CD14-positive monocyte (primary cell): ENCODE measurements at regions not wholly inside any gene's neighbourhood (a gene's known extent, or its start where the extent isn't known, plus 50 kb on each side); places are given as distances from the start of the nearest gene placed in this dataset.

Source experiments
- DNase-seq, 3 donors: peaks; one replicate each; pipeline ENCODE4 v3.0.0-alpha.2; 2011 to 2022
- H2AFZ ChIP-seq: 2 replicates; pipeline ENCODE4 v1.6.0; 2012; ENCODE audit warnings: mild to moderate bottlenecking, low read depth, low read length, inconsistent platforms; ENCODE audit not compliant: insufficient read depth, poor library complexity, severe bottlenecking
- H3K27ac ChIP-seq, 2 donors: 1 replicate in 1 of 2; 2 replicates in 1 of 2; pipeline ENCODE4 v1.5.1; 2012 to 2013; ENCODE audit warnings: low read length in 2 of 2, control low read depth in 1 of 2, inconsistent platforms in 1 of 2, low read depth in 1 of 2, mild to moderate bottlenecking in 1 of 2
- H3K27me3 ChIP-seq, 2 donors: one replicate each; pipeline versions ENCODE4 v1.6.0 to v1.6.1; 2011 to 2013; ENCODE audit warnings: low read length in 2 of 2; ENCODE audit not compliant: control insufficient read depth in 2 of 2, insufficient read depth in 2 of 2
- H3K36me3 ChIP-seq, 2 donors: replicated peaks in 1 of 2; 1 replicate in 1 of 2; 2 replicates in 1 of 2; pipeline versions ENCODE4 v1.5.1 to v1.6.1; 2012 to 2013; ENCODE audit warnings: low read length in 2 of 2, control low read depth in 1 of 2, inconsistent platforms in 1 of 2, mild to moderate bottlenecking in 1 of 2; ENCODE audit not compliant: insufficient read depth in 2 of 2, control insufficient read depth in 1 of 2
- H3K4me1 ChIP-seq, 2 donors: 1 replicate in 1 of 2; 2 replicates in 1 of 2; pipeline versions ENCODE4 v1.5.1 to v1.6.1; 2012 to 2013; ENCODE audit warnings: low read length in 2 of 2, control low read depth in 1 of 2, inconsistent platforms in 1 of 2, mild to moderate bottlenecking in 1 of 2, moderate library complexity in 1 of 2; ENCODE audit not compliant: insufficient read depth in 2 of 2, control insufficient read depth in 1 of 2
- H3K4me2 ChIP-seq: replicated peaks from 2 replicates; pipeline ENCODE3; 2012; ENCODE audit warnings: low read length, moderate library complexity, mild to moderate bottlenecking; ENCODE audit not compliant: poor library complexity, severe bottlenecking; ENCODE audit errors: extremely low read depth
- H3K4me3 ChIP-seq, 3 experiments: fragments of 200-600 bp in 1 of 3; sonication (generic) in 1 of 3; replicated peaks in 1 of 3; 1 replicate in 2 of 3; 2 replicates in 1 of 3; pipeline ENCODE4 v1.5.1; 2011 to 2013; ENCODE audit warnings: low read length in 3 of 3, mild to moderate bottlenecking in 3 of 3, control low read depth in 2 of 3, low read depth in 2 of 3, inconsistent platforms in 1 of 3, moderate library complexity in 1 of 3
- H3K79me2 ChIP-seq: 2 replicates; pipeline ENCODE4 v1.6.0; 2012; ENCODE audit warnings: mild to moderate bottlenecking, control low read depth, inconsistent platforms, low read length, moderate library complexity; ENCODE audit not compliant: insufficient read depth
- H3K9ac ChIP-seq: 2 replicates; pipeline ENCODE4 v1.6.0; 2017; ENCODE audit warnings: low read length, mild to moderate bottlenecking; ENCODE audit not compliant: insufficient read depth, poor library complexity, severe bottlenecking
- H3K9me3 ChIP-seq, 2 donors: replicated peaks in 1 of 2; 1 replicate in 1 of 2; 2 replicates in 1 of 2; pipeline versions ENCODE4 v1.5.1 to v1.6.1; 2012 to 2013; ENCODE audit warnings: low read length in 2 of 2, control low read depth in 1 of 2; ENCODE audit not compliant: control insufficient read depth in 1 of 2, insufficient read depth in 1 of 2
- H4K20me1 ChIP-seq: 2 replicates; pipeline ENCODE4 v1.6.0; 2012; ENCODE audit warnings: mild to moderate bottlenecking, low read length, control low read depth, moderate library complexity; ENCODE audit not compliant: insufficient read depth
- H3K27ac Mint-ChIP-seq, 7 donors: one replicate each; pipeline ENCODE4 v1.8.0; 2020; ENCODE audit warnings: mild to moderate bottlenecking in 7 of 7, mixed read lengths in 7 of 7, moderate library complexity in 6 of 7, inconsistent platforms in 2 of 7
- H3K27me3 Mint-ChIP-seq, 3 donors: one replicate each; pipeline ENCODE4 v1.8.0; 2021 to 2022; ENCODE audit warnings: low read depth in 3 of 3, mild to moderate bottlenecking in 3 of 3, mixed read lengths in 3 of 3, moderate library complexity in 3 of 3, inconsistent platforms in 1 of 3
- H3K36me3 Mint-ChIP-seq, 2 donors: one replicate each; pipeline ENCODE4 v1.8.0; 2020; ENCODE audit warnings: mixed read lengths in 2 of 2, inconsistent platforms in 1 of 2, mild to moderate bottlenecking in 1 of 2
- H3K4me1 Mint-ChIP-seq: one replicate; pipeline ENCODE4 v1.8.0; 2020; ENCODE audit warnings: mild to moderate bottlenecking, mixed read lengths
- H3K4me3 Mint-ChIP-seq, 2 donors: one replicate each; pipeline ENCODE4 v1.8.0; 2020; ENCODE audit warnings: mild to moderate bottlenecking in 2 of 2, mixed read lengths in 2 of 2, moderate library complexity in 1 of 2
- H3K9me3 Mint-ChIP-seq, 7 donors: one replicate each; pipeline ENCODE4 v1.8.0; 2020 to 2022; ENCODE audit warnings: mixed read lengths in 7 of 7, mild to moderate bottlenecking in 6 of 7, moderate library complexity in 6 of 7, inconsistent platforms in 2 of 7
- WGBS: methylation state at CpG from one replicate; pipeline ENCODE4 v1.1.5; 2013; ENCODE audit warnings: missing lambda C conversion rate; ENCODE audit not compliant: insufficient coverage; 5-methylcytosine and 5-hydroxymethylcytosine counted together
- intact Hi-C, 2 donors: fragments of 100-400 bp; cut with micrococcal nuclease; formaldehyde crosslinking; loops; one replicate each; pipeline versions ENCODE4 v1.15.0 to v1.15.1; 2023
- TF ChIP-seq, protein P1 (sequence below): fragments of 200-600 bp; IDR thresholded peaks from one replicate; pipeline ENCODE4 v1.8.0; 2022; ENCODE audit warnings: antibody characterized with exemption, mild to moderate bottlenecking

DNA sequence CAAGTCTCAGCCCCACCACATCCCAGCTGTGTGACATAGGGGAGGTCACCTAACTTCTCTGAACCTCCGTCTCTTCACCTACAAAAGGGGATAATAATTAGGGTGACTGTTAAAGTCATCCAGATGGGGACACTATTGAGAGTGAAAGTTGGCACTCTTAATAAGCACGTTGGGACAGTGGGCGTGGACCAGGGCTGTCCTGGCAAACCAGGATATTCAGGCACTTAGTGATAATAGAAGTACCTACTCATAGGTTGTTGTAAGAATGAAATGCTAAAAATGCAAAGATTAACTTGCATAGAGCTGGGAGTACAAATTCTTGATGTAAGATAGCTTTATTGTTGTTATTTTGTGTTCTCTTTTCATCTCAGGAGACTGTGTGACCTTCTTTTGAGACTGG lies 177.9 kb downstream of the MELK start:
- WGBS, result 82% methylated on average over 2 of the region's 3 CpGs
- intact Hi-C loops, result no loop called here
- H3K9me3 Mint-ChIP-seq, result no peaks in the 10 kb centered on the region
- no peak overlapping the region for H3K9ac ChIP-seq
- H3K36me3 Mint-ChIP-seq, result no peaks in the 10 kb centered on the region
- H2AFZ ChIP-seq, result no peak overlapping the region
- no peaks in the 10 kb centered on the region for H3K27me3 ChIP-seq
- H3K36me3 ChIP-seq, result no peaks in the 10 kb centered on the region
- H3K4me2 ChIP-seq, result no peak overlapping the region
- no peak for DNase-seq
- H4K20me1 ChIP-seq, result no peaks in the 10 kb centered on the region
- peaks cover 2 to 20% (median 6%) of the 10 kb centered on the region in 3 donors for H3K27me3 Mint-ChIP-seq
- no peaks in the 10 kb centered on the region for H3K4me1 ChIP-seq
- H3K27ac Mint-ChIP-seq, result no peak overlapping the region
- H3K4me3 Mint-ChIP-seq, result no peak overlapping the region
- H3K9me3 ChIP-seq, result no peaks in the 10 kb centered on the region
- H3K4me1 Mint-ChIP-seq, result no peaks in the 10 kb centered on the region
- H3K27ac ChIP-seq, result no peak overlapping the region
- no peak overlapping the region for H3K4me3 ChIP-seq
- TF ChIP-seq, protein P1, sequence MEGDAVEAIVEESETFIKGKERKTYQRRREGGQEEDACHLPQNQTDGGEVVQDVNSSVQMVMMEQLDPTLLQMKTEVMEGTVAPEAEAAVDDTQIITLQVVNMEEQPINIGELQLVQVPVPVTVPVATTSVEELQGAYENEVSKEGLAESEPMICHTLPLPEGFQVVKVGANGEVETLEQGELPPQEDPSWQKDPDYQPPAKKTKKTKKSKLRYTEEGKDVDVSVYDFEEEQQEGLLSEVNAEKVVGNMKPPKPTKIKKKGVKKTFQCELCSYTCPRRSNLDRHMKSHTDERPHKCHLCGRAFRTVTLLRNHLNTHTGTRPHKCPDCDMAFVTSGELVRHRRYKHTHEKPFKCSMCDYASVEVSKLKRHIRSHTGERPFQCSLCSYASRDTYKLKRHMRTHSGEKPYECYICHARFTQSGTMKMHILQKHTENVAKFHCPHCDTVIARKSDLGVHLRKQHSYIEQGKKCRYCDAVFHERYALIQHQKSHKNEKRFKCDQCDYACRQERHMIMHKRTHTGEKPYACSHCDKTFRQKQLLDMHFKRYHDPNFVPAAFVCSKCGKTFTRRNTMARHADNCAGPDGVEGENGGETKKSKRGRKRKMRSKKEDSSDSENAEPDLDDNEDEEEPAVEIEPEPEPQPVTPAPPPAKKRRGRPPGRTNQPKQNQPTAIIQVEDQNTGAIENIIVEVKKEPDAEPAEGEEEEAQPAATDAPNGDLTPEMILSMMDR, result no peak
- H3K79me2 ChIP-seq, result no peaks in the 10 kb centered on the region

GRCh38 chr9:36755019-36755418 lies 182.3 kb downstream of the MELK start:
- TF ChIP-seq, protein P1, result no peak
- Mint-ChIP-seq H3K36me3 (no peaks in the 10 kb centered on the region), H3K4me3 (no peak overlapping the region), H3K9me3 (peaks cover 0 to 1% (median 0%) of the 10 kb centered on the region in 7 donors), H3K27me3 (peaks cover 6 to 12% (median 9%) of the 10 kb centered on the region in 3 donors), H3K27ac (no peak overlapping the region), H3K4me1 (no peaks in the 10 kb centered on the region)
- WGBS, result 74% methylated on average over 2 of the region's 2 CpGs
- Histone ChIP-seq H3K9me3 (no peaks in the 10 kb centered on the region), H4K20me1 (no peaks in the 10 kb centered on the region), H2AFZ (no peak overlapping the region), H3K4me3 (no peak overlapping the region), H3K4me1 (no peaks in the 10 kb centered on the region), H3K27me3 (no peaks in the 10 kb centered on the region), H3K9ac (no peak overlapping the region), H3K79me2 (no peaks in the 10 kb centered on the region), H3K4me2 (no peak overlapping the region), H3K36me3 (no peaks in the 10 kb centered on the region), H3K27ac (no peak overlapping the region)
- no peak for DNase-seq
- intact Hi-C loops, result no loop called here
